DOHH2 (cell line): ENCODE measurements at regions not wholly inside any gene's neighbourhood (a gene's known extent, or its start where the extent isn't known, plus 50 kb on each side); places are given as distances from the start of the nearest gene placed in this dataset.

Experiments used
- CTCF ChIP-seq: fragments of 200-600 bp; sonication (generic); IDR thresholded peaks from one replicate; pipeline ENCODE4 v1.5.1; 2014; ENCODE audit warnings: antibody characterized with exemption, mild to moderate bottlenecking, low read depth, low read length; ENCODE audit not compliant: poor library complexity, severe bottlenecking
- EZH2phosphoT487 ChIP-seq: fragments of 200-600 bp; sonication (generic); IDR thresholded peaks from 2 replicates; pipeline ENCODE4 v1.6.1; 2017; ENCODE audit warnings: borderline replicate concordance, mild to moderate bottlenecking, antibody characterized with exemption, low read length, moderate library complexity, mixed read lengths

GRCh38 chrX:42149765-42150164 is 226.4 kb upstream of the CASK start:
- no peak for TF ChIP-seq CTCF
- TF ChIP-seq EZH2phosphoT487 = no peak
